ENCODE measurements at regions not wholly inside any gene's neighbourhood (a gene's known extent, or its start where the extent isn't known, plus 50 kb on each side); places are given as distances from the start of the nearest gene placed in this dataset.

DNA sequence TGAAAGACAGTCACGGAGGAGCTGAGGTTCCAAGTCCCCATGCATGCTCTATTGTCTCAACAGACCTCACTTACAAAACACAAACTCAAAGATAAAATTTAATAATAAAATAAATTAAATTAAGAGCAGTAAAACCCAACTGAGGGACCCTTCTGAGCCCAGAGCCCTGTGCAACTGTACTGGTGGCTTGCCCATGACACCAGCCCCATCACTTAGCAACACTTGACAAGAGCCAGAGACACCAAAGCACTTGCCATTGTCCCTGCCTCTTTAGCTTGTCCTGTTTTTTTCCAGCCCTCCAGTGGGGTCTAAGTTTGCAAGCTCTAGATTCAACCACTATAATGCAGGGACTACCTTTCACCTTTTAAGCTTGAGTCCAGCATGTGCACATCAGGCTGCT is 117.9 kb downstream of the JCAD start:
- Histone ChIP-seq H2AFZ (ENCODE audit: low read depth) (no peak overlapping the region), H3K4me2 (no peak overlapping the region), H3K79me2 (ENCODE audit: insufficient read depth, low read depth) (no peaks in the 10 kb centered on the region), H4K20me1 (ENCODE audit: insufficient read depth) (no peaks in the 10 kb centered on the region), H3K4me3 (IDR thresholded peaks at IDR 0.05; ENCODE audit: insufficient read depth, low read depth, low read length) (no peak overlapping the region), H3K27me3 (ENCODE audit: insufficient read depth, low read depth) (no peaks in the 10 kb centered on the region), H3K36me3 (ENCODE audit: insufficient read depth) (no peaks in the 10 kb centered on the region), H3K9ac (no peak overlapping the region), H3K27ac (no peak overlapping the region), H3K4me1 (ENCODE audit: low read depth, poor library complexity, severe bottlenecking) (no peaks in the 10 kb centered on the region)
- TF ChIP-seq CTCF (conservative IDR thresholded peaks at IDR 0.05; ENCODE audit: low read depth, low read length): no peak

DNA sequence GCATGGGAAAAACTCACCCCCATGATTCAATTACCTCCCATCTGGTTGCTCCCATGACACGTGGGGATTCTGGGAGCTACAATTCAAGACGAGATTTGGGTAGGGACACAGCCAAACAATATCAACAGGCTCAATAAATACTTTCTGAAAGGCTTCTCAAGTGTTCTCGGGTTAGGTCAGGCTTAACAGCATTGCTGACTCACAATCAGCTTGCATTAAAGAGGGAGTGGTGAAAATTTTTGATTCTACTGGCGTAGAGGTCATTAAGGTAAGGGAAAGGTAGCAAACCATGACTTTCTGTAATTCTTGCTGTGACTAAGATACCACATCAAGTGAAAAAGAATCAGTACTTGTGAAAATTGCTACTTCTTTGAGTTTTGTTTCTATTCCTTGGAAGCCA is 126.4 kb downstream of the JCAD start:
- no peaks in the 10 kb centered on the region for H3K27me3 ChIP-seq (ENCODE audit: insufficient read depth, low read depth)
- no peaks in the 10 kb centered on the region for H3K4me1 ChIP-seq (ENCODE audit: low read depth, poor library complexity, severe bottlenecking)
- H3K36me3 ChIP-seq (ENCODE audit: insufficient read depth): no peaks in the 10 kb centered on the region
- H4K20me1 ChIP-seq (ENCODE audit: insufficient read depth): no peaks in the 10 kb centered on the region
- H2AFZ ChIP-seq (ENCODE audit: low read depth): no peak overlapping the region
- no peak overlapping the region for H3K9ac ChIP-seq
- no peak overlapping the region for H3K27ac ChIP-seq
- H3K79me2 ChIP-seq (ENCODE audit: insufficient read depth, low read depth): no peaks in the 10 kb centered on the region
- H3K4me2 ChIP-seq: no peak overlapping the region
- no peak for TF ChIP-seq CTCF (conservative IDR thresholded peaks at IDR 0.05; ENCODE audit: low read depth, low read length)
- H3K4me3 ChIP-seq (IDR thresholded peaks at IDR 0.05; ENCODE audit: insufficient read depth, low read depth, low read length): no peak overlapping the region

DNA sequence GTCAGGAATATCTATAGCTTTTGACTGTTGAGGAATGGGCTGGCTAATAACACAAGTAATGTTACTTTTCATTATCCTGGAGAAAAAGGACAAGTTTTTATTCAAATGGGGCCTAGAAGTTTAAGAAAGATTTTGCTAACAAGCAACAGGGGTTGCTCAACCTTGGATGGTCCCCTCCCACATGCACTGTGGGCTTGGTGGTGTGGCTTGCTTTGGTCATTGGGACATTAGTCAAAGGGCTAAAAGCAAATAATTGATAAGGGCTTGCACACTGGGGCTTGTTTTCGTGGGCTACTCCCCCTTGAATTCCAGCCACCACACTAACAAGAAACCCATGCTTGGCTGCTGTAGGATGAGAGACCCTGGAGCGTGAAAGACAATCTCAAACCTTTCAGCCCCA is 127.6 kb downstream of the JCAD start:
- Histone ChIP-seq H3K4me3 (IDR thresholded peaks at IDR 0.05; ENCODE audit: insufficient read depth, low read depth, low read length) (no peak overlapping the region), H3K27me3 (ENCODE audit: insufficient read depth, low read depth) (no peaks in the 10 kb centered on the region), H3K4me2 (no peak overlapping the region), H3K4me1 (ENCODE audit: low read depth, poor library complexity, severe bottlenecking) (no peaks in the 10 kb centered on the region), H2AFZ (ENCODE audit: low read depth) (no peak overlapping the region), H3K9ac (no peak overlapping the region), H3K36me3 (ENCODE audit: insufficient read depth) (no peaks in the 10 kb centered on the region), H3K79me2 (ENCODE audit: insufficient read depth, low read depth) (no peaks in the 10 kb centered on the region), H3K27ac (no peak overlapping the region), H4K20me1 (ENCODE audit: insufficient read depth) (no peaks in the 10 kb centered on the region)
- TF ChIP-seq CTCF (conservative IDR thresholded peaks at IDR 0.05; ENCODE audit: low read depth, low read length): no peak

- H3K4me2 ChIP-seq: no peak overlapping the region
- H3K79me2 ChIP-seq (ENCODE audit: insufficient read depth, low read depth): no peaks in the 10 kb centered on the region
- no peaks in the 10 kb centered on the region for H4K20me1 ChIP-seq (ENCODE audit: insufficient read depth)
- no peak overlapping the region for H3K4me3 ChIP-seq (IDR thresholded peaks at IDR 0.05; ENCODE audit: insufficient read depth, low read depth, low read length)
- no peaks in the 10 kb centered on the region for H3K27me3 ChIP-seq (ENCODE audit: insufficient read depth, low read depth)
- H3K27ac ChIP-seq: no peak overlapping the region
- no peaks in the 10 kb centered on the region for H3K36me3 ChIP-seq (ENCODE audit: insufficient read depth)
- no peak overlapping the region for H3K9ac ChIP-seq
- H2AFZ ChIP-seq (ENCODE audit: low read depth): no peak overlapping the region
- no peaks in the 10 kb centered on the region for H3K4me1 ChIP-seq (ENCODE audit: low read depth, poor library complexity, severe bottlenecking)
- no peak for TF ChIP-seq CTCF (conservative IDR thresholded peaks at IDR 0.05; ENCODE audit: low read depth, low read length)
These were observed 130.4 kb downstream of the JCAD start for GRCh38 chr10:29929006-29929405.

DNA sequence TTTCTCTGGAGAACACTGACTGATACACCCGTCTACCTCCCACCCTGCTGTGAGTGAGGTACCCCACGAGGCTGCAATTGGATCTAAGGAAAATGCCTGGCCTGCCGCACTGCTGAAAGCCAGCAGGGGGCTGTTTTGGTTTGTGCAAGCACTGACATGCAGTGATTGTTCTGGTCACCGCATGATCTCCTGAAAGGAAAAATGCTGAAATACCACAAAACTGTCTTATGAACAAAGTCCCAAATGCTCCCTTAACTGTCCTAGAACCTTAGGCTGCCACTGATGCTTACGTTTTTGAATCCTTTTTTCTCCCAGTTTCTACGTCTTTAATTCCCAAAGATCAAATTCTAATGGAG is 132.7 kb downstream of the JCAD start:
- H4K20me1 ChIP-seq (ENCODE audit: insufficient read depth): no peaks in the 10 kb centered on the region
- H2AFZ ChIP-seq (ENCODE audit: low read depth): no peak overlapping the region
- H3K4me3 ChIP-seq (IDR thresholded peaks at IDR 0.05; ENCODE audit: insufficient read depth, low read depth, low read length): no peak overlapping the region
- no peaks in the 10 kb centered on the region for H3K36me3 ChIP-seq (ENCODE audit: insufficient read depth)
- H3K4me1 ChIP-seq (ENCODE audit: low read depth, poor library complexity, severe bottlenecking): no peaks in the 10 kb centered on the region
- H3K79me2 ChIP-seq (ENCODE audit: insufficient read depth, low read depth): no peaks in the 10 kb centered on the region
- no peak overlapping the region for H3K27ac ChIP-seq
- peak; percentile 52; the same call in 1 of the 2 replicates for TF ChIP-seq CTCF (conservative IDR thresholded peaks at IDR 0.05; ENCODE audit: low read depth, low read length)
- H3K4me2 ChIP-seq: no peak overlapping the region
- H3K27me3 ChIP-seq (ENCODE audit: insufficient read depth, low read depth): no peaks in the 10 kb centered on the region
- no peak overlapping the region for H3K9ac ChIP-seq

Measured in KMS-11 (cell line).